ENCODE measurements at regions not wholly inside any gene's neighbourhood (a gene's known extent, or its start where the extent isn't known, plus 50 kb on each side); places are given as distances from the start of the nearest gene placed in this dataset.

DNA sequence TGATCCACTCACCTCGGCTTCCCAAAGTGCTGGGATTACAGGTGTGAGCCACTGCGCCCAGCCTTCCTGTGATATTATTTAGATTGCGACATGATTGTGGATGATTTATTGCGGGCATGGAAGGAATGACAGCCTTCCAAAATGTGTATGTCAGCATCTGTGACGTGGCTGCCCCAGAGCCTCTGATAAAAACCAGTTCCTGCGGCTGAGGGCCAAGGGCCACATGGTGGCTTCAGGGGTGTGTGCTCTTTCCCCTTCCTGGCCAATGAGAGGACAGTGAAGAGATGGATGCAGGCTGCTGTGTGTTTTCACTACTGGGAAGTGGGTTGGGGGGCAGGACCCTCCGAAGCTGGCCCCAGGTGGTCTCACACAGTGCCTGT is 57.4 kb upstream of the HGFAC start:
- TF ChIP-seq, protein P1, sequence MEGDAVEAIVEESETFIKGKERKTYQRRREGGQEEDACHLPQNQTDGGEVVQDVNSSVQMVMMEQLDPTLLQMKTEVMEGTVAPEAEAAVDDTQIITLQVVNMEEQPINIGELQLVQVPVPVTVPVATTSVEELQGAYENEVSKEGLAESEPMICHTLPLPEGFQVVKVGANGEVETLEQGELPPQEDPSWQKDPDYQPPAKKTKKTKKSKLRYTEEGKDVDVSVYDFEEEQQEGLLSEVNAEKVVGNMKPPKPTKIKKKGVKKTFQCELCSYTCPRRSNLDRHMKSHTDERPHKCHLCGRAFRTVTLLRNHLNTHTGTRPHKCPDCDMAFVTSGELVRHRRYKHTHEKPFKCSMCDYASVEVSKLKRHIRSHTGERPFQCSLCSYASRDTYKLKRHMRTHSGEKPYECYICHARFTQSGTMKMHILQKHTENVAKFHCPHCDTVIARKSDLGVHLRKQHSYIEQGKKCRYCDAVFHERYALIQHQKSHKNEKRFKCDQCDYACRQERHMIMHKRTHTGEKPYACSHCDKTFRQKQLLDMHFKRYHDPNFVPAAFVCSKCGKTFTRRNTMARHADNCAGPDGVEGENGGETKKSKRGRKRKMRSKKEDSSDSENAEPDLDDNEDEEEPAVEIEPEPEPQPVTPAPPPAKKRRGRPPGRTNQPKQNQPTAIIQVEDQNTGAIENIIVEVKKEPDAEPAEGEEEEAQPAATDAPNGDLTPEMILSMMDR (IDR thresholded peaks at IDR 0.05): no peak
- TF ChIP-seq POLR2A (IDR thresholded peaks at IDR 0.05): no peak
- no peak for TF ChIP-seq EP300 (IDR thresholded peaks at IDR 0.05)
- TF ChIP-seq POLR2AphosphoS5 (IDR thresholded peaks at IDR 0.05): no peak

Data from stomach (tissue), 4 donors.